OCI-LY1 (cell line): ENCODE measurements at regions not wholly inside any gene's neighbourhood (a gene's known extent, or its start where the extent isn't known, plus 50 kb on each side); places are given as distances from the start of the nearest gene placed in this dataset.

Source experiments
- CTCF ChIP-seq: fragments of 200-600 bp; sonication (generic), shearing (Covaris generic); IDR thresholded peaks from 2 replicates; pipeline ENCODE4 v1.5.1; 2017; ENCODE audit warnings: mild to moderate bottlenecking, antibody characterized with exemption, low read length, moderate library complexity, mixed read lengths
- EZH2 ChIP-seq: fragments of 200-600 bp; sonication (generic), shearing (Covaris generic); IDR thresholded peaks from 2 replicates; pipeline ENCODE4 v1.8.0; 2017; ENCODE audit warnings: borderline replicate concordance, mixed run types, mild to moderate bottlenecking, antibody characterized with exemption, low read length, moderate library complexity, mixed read lengths

- TF ChIP-seq CTCF (no peak), EZH2 (no peak)
These were observed 65.4 kb upstream of the CTNNA2 start for GRCh38 chr2:79447463-79447862.
